ENCODE measurements at regions not wholly inside any gene's neighbourhood (a gene's known extent, or its start where the extent isn't known, plus 50 kb on each side); places are given as distances from the start of the nearest gene placed in this dataset.

DNA sequence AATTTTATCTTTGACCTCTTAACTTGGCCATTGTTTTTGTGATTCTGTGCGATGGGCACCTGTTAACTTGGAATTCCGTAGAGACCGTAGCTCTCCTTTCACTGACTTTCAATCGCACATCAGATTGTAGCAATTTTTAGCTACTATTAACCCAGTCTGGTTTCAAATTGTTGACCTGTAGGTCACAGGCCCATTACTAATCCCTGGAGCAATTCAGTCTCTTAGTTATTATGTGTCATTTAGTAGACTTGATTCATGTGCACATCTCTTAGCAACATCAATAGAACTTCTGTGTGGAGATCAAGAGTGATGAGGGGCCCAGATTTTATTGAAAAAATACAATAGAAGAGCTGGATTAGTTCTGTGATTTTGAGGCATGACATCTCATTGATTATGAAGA, 549.6 kb upstream of the SLC10A2 start (continued):
- TF ChIP-seq, protein P1, sequence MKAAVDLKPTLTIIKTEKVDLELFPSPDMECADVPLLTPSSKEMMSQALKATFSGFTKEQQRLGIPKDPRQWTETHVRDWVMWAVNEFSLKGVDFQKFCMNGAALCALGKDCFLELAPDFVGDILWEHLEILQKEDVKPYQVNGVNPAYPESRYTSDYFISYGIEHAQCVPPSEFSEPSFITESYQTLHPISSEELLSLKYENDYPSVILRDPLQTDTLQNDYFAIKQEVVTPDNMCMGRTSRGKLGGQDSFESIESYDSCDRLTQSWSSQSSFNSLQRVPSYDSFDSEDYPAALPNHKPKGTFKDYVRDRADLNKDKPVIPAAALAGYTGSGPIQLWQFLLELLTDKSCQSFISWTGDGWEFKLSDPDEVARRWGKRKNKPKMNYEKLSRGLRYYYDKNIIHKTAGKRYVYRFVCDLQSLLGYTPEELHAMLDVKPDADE (IDR thresholded peaks at IDR 0.05), result no peak
- TF ChIP-seq ZNF331 (CRISPR knock-in tag; IDR thresholded peaks at IDR 0.05; ENCODE audit: low read depth), result no peak

DNA sequence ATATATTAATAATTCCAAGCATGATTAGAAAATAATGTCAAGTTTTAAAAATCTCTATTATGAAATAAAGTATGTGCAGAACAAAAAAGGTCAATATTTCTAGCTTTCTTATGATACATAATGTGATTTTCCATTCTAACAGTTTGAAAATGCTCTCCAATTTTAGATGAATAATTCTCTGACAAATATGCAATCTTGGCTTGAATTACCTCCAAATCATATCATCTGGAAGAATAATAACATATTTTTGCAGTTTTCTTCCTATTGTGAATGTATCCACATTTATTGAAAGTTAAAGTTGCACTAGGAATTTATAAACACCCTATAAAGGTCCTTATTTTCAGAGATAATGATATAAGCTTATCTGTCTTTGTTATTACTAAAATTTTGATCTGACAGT, 548.5 kb upstream of the SLC10A2 start:
- no peak for DNase-seq (ENCODE audit: low spot score)
- Histone ChIP-seq H3K4me3 (no peak overlapping the region), H4K20me1 (replicated peaks; ENCODE audit: insufficient read depth) (no peaks in the 10 kb centered on the region), H3K4me2 (no peak overlapping the region), H2AFZ (no peak overlapping the region), H3K27me3 (ENCODE audit: insufficient read depth) (no peaks in the 10 kb centered on the region), H3K36me3 (ENCODE audit: insufficient read depth) (no peaks in the 10 kb centered on the region), H3K9me2 (ENCODE audit: insufficient read depth) (no peaks in the 10 kb centered on the region), H3K27ac (ENCODE audit: low read depth) (no peak overlapping the region), H3K79me2 (replicated peaks; ENCODE audit: insufficient read depth) (no peaks in the 10 kb centered on the region), H3K4me1 (ENCODE audit: insufficient read depth) (0 out of 2 replicates have a peak, but pooled peaks cover 4% of the 10 kb centered on the region), H3F3A (replicated peaks; ENCODE audit: low read depth) (no peaks in the 10 kb centered on the region)
- ATAC-seq, result no peak
- Mint-ChIP-seq H3K27me3 (ENCODE audit: insufficient read depth, low read depth, poor library complexity) (no peaks in the 10 kb centered on the region), H3K27ac (no peak overlapping the region), H3K36me3 (ENCODE audit: low read depth) (no peaks in the 10 kb centered on the region), H3K4me1 (peaks cover 7% of the 10 kb centered on the region; the same call in 2 of the 3 replicates), H3K4me3 (no peak overlapping the region), H3K9me3 (no peaks in the 10 kb centered on the region)
- no peak for TF ChIP-seq JUNB (IDR thresholded peaks at IDR 0.05; ENCODE audit: unreplicated experiment)
- TF ChIP-seq EZH2 (IDR thresholded peaks at IDR 0.05; ENCODE audit: low read depth, unreplicated experiment), result no peak
- no peak for TF ChIP-seq CREB1 (CRISPR knock-in tag; IDR thresholded peaks at IDR 0.05; ENCODE audit: low read depth)
- TF ChIP-seq ZNF114 (CRISPR knock-in tag; IDR thresholded peaks at IDR 0.05), result no peak

DNA sequence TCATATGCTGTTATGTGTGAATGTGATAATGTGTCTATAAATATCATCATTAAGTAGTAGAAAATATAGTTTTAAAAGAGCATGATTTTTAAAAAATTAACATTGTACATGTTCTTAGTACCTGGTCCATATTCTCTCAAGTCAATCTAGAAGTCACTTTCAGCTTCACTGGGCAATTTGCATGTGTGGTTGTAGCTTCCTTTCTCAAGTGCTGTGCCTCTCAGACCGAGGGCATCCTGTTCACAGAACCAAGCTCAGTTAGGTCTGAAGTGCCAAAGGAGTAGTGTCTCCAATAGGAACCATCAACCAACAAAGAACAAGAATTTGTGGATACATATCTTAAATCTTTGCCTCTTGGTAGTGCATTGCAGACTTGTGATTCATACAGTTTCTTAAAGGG, 541.8 kb upstream of the SLC10A2 start:
- DNase-seq (ENCODE audit: low spot score) (no peak), ATAC-seq (no peak)
- Histone ChIP-seq H3K4me1 (ENCODE audit: insufficient read depth) (0 out of 2 replicates have a peak, but pooled peaks cover 4% of the 10 kb centered on the region), H3F3A (replicated peaks; ENCODE audit: low read depth) (no peaks in the 10 kb centered on the region), H2AFZ (no peak overlapping the region), H3K27me3 (ENCODE audit: insufficient read depth) (no peaks in the 10 kb centered on the region), H3K79me2 (replicated peaks; ENCODE audit: insufficient read depth) (no peaks in the 10 kb centered on the region), H4K20me1 (replicated peaks; ENCODE audit: insufficient read depth) (no peaks in the 10 kb centered on the region), H3K9me2 (ENCODE audit: insufficient read depth) (no peaks in the 10 kb centered on the region), H3K36me3 (ENCODE audit: insufficient read depth) (no peaks in the 10 kb centered on the region), H3K27ac (ENCODE audit: low read depth) (no peak overlapping the region), H3K4me3 (no peak overlapping the region), H3K4me2 (no peak overlapping the region)
- Mint-ChIP-seq H3K9me3 (no peaks in the 10 kb centered on the region), H3K27me3 (ENCODE audit: insufficient read depth, low read depth, poor library complexity) (no peaks in the 10 kb centered on the region), H3K36me3 (ENCODE audit: low read depth) (no peaks in the 10 kb centered on the region), H3K4me1 (peaks cover 7% of the 10 kb centered on the region; the same call in 2 of the 3 replicates), H3K4me3 (no peak overlapping the region), H3K27ac (no peak overlapping the region)
- TF ChIP-seq ZNF114 (CRISPR knock-in tag; IDR thresholded peaks at IDR 0.05), result no peak
- TF ChIP-seq JUNB (IDR thresholded peaks at IDR 0.05; ENCODE audit: unreplicated experiment), result no peak
- no peak for TF ChIP-seq NANOG (IDR thresholded peaks at IDR 0.05; ENCODE audit: borderline replicate concordance)
- TF ChIP-seq, protein P2, sequence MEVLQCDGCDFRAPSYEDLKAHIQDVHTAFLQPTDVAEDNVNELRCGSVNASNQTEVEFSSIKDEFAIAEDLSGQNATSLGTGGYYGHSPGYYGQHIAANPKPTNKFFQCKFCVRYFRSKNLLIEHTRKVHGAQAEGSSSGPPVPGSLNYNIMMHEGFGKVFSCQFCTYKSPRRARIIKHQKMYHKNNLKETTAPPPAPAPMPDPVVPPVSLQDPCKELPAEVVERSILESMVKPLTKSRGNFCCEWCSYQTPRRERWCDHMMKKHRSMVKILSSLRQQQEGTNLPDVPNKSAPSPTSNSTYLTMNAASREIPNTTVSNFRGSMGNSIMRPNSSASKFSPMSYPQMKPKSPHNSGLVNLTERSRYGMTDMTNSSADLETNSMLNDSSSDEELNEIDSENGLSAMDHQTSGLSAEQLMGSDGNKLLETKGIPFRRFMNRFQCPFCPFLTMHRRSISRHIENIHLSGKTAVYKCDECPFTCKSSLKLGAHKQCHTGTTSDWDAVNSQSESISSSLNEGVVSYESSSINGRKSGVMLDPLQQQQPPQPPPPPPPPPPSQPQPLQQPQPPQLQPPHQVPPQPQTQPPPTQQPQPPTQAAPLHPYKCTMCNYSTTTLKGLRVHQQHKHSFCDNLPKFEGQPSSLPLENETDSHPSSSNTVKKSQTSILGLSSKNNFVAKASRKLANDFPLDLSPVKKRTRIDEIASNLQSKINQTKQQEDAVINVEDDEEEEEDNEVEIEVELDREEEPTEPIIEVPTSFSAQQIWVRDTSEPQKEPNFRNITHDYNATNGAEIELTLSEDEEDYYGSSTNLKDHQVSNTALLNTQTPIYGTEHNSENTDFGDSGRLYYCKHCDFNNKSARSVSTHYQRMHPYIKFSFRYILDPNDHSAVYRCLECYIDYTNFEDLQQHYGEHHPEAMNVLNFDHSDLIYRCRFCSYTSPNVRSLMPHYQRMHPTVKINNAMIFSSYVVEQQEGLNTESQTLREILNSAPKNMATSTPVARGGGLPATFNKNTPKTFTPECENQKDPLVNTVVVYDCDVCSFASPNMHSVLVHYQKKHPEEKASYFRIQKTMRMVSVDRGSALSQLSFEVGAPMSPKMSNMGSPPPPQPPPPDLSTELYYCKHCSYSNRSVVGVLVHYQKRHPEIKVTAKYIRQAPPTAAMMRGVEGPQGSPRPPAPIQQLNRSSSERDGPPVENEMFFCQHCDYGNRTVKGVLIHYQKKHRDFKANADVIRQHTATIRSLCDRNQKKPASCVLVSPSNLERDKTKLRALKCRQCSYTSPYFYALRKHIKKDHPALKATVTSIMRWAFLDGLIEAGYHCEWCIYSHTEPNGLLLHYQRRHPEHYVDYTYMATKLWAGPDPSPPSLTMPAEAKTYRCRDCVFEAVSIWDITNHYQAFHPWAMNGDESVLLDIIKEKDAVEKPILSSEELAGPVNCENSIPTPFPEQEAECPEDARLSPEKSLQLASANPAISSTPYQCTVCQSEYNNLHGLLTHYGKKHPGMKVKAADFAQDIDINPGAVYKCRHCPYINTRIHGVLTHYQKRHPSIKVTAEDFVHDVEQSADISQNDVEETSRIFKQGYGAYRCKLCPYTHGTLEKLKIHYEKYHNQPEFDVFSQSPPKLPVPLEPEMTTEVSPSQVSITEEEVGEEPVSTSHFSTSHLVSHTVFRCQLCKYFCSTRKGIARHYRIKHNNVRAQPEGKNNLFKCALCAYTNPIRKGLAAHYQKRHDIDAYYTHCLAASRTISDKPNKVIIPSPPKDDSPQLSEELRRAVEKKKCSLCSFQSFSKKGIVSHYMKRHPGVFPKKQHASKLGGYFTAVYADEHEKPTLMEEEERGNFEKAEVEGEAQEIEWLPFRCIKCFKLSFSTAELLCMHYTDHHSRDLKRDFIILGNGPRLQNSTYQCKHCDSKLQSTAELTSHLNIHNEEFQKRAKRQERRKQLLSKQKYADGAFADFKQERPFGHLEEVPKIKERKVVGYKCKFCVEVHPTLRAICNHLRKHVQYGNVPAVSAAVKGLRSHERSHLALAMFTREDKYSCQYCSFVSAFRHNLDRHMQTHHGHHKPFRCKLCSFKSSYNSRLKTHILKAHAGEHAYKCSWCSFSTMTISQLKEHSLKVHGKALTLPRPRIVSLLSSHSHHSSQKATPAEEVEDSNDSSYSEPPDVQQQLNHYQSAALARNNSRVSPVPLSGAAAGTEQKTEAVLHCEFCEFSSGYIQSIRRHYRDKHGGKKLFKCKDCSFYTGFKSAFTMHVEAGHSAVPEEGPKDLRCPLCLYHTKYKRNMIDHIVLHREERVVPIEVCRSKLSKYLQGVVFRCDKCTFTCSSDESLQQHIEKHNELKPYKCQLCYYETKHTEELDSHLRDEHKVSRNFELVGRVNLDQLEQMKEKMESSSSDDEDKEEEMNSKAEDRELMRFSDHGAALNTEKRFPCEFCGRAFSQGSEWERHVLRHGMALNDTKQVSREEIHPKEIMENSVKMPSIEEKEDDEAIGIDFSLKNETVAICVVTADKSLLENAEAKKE (CRISPR knock-in tag; IDR thresholded peaks at IDR 0.05), result no peak
- no peak for TF ChIP-seq CREB1 (CRISPR knock-in tag; IDR thresholded peaks at IDR 0.05; ENCODE audit: low read depth)
- no peak for TF ChIP-seq EZH2 (IDR thresholded peaks at IDR 0.05; ENCODE audit: low read depth, unreplicated experiment)
- TF ChIP-seq STAT1 (IDR thresholded peaks at IDR 0.05; ENCODE audit: unreplicated experiment), result no peak
- TF ChIP-seq EZH2phosphoT487 (IDR thresholded peaks at IDR 0.05; ENCODE audit: unreplicated experiment), result no peak
- TF ChIP-seq ZNF331 (CRISPR knock-in tag; IDR thresholded peaks at IDR 0.05; ENCODE audit: low read depth), result no peak

Measured in GM23338 (cell line).